ENCODE measurements at regions not wholly inside any gene's neighbourhood (a gene's known extent, or its start where the extent isn't known, plus 50 kb on each side); places are given as distances from the start of the nearest gene placed in this dataset.

- TF ChIP-seq CTCF (IDR thresholded peaks at IDR 0.05) = no peak
- no peak for TF ChIP-seq POLR2A (IDR thresholded peaks at IDR 0.05)
- no peak for TF ChIP-seq EP300 (IDR thresholded peaks at IDR 0.05)
Measured at GRCh38 chr9:13554626-13555025, 275.1 kb upstream of the MPDZ start.

Measured in gastroesophageal sphincter (tissue), 3 donors.